ENCODE measurements at regions not wholly inside any gene's neighbourhood (a gene's known extent, or its start where the extent isn't known, plus 50 kb on each side); places are given as distances from the start of the nearest gene placed in this dataset.

GRCh38 chr2:49860170-49860569 lies 705.9 kb upstream of the FSHR start:
- H3K4me3 Mint-ChIP-seq: no peak overlapping the region
- Histone ChIP-seq H3K56ac (ENCODE audit: insufficient read length, low read depth, low read length) (no peak overlapping the region), H3K9ac (ENCODE audit: extremely low read depth, insufficient read length, low read length) (no peak overlapping the region), H3K9me3 (ENCODE audit: control insufficient read depth, low read depth, low read length) (no peaks in the 10 kb centered on the region), H2BK15ac (ENCODE audit: low read depth, low read length) (no peak overlapping the region), H3K27ac (ENCODE audit: insufficient read length, low read depth, low read length) (no peak overlapping the region), H3T11ph (ENCODE audit: low read length) (no peak overlapping the region), H2AFZ (ENCODE audit: low read length) (no peak overlapping the region), H2AK5ac (ENCODE audit: insufficient read length, low read length) (no peak overlapping the region), H3K18ac (ENCODE audit: insufficient read length, low read depth, low read length) (no peak overlapping the region), H4K8ac (replicated peaks; ENCODE audit: insufficient read length, low read depth, low read length) (no peak overlapping the region), H3K79me1 (ENCODE audit: insufficient read depth, low read depth, low read length, poor library complexity, severe bottlenecking) (no peaks in the 10 kb centered on the region), H3K27me3 (ENCODE audit: insufficient read depth, low read length) (no peaks in the 10 kb centered on the region), H2BK20ac (ENCODE audit: low read depth, low read length, poor library complexity, severe bottlenecking) (no peak overlapping the region), H2BK120ac (ENCODE audit: low read depth, low read length, poor library complexity, severe bottlenecking) (no peak overlapping the region), H3K23ac (ENCODE audit: insufficient read length, low read depth, low read length) (no peak overlapping the region), H2BK12ac (ENCODE audit: insufficient read length, low read depth, low read length) (no peak overlapping the region), H3K79me2 (ENCODE audit: insufficient read depth, low read length) (no peaks in the 10 kb centered on the region), H4K5ac (ENCODE audit: insufficient read length, low read depth, low read length) (no peak overlapping the region), H3K4me1 (ENCODE audit: insufficient read depth, low read length) (no peaks in the 10 kb centered on the region; the same call in 1 of the 2 replicates), H4K91ac (ENCODE audit: insufficient read length, low read depth, low read length) (no peak overlapping the region), H3K4me2 (ENCODE audit: insufficient read depth, insufficient read length, low read length) (no peak overlapping the region), H4K20me1 (ENCODE audit: control insufficient read depth, insufficient read depth, insufficient read length) (no peaks in the 10 kb centered on the region), H3K4ac (ENCODE audit: low read depth, low read length) (no peak overlapping the region), H2BK5ac (ENCODE audit: insufficient read length, low read length) (no peak overlapping the region), H3K23me2 (ENCODE audit: insufficient read length, low read depth, low read length, poor library complexity, severe bottlenecking) (no peaks in the 10 kb centered on the region), H3K14ac (ENCODE audit: insufficient read depth, low read length) (no peak overlapping the region)
- no peaks in the 10 kb centered on the region for H3K27me3 Mint-ChIP-seq (ENCODE audit: low read depth)
- H3K27ac Mint-ChIP-seq: no peak overlapping the region
- no peaks in the 10 kb centered on the region for H3K4me1 Mint-ChIP-seq
- WGBS (ENCODE audit: extremely low coverage, insufficient read length, low lambda C conversion rate): no CpG with 5 or more reads among the region's 2 CpGs
- no peak for TF ChIP-seq CTCF (conservative IDR thresholded peaks at IDR 0.05)
- H3K36me3 Mint-ChIP-seq (ENCODE audit: insufficient read depth in 1 of 3, low read depth in 3 of 3): no peaks in the 10 kb centered on the region
- H3K9me3 Mint-ChIP-seq: no peaks in the 10 kb centered on the region
- DNase-seq: no peak
